ENCODE measurements at regions not wholly inside any gene's neighbourhood (a gene's known extent, or its start where the extent isn't known, plus 50 kb on each side); places are given as distances from the start of the nearest gene placed in this dataset.
"Not testable (repeated sequence)": the region's sequence is repeated elsewhere in the genome, so short reads cannot be mapped to it uniquely, and the experiment has no call there.

GRCh38 chr2:167833294-167833693 lies 414.1 kb downstream of the STK39 start:
- Mint-ChIP-seq H3K9me3 (no peaks in the 10 kb centered on the region), H3K36me3 (ENCODE audit: low read depth) (no peaks in the 10 kb centered on the region), H3K27me3 (peaks cover 7% of the 10 kb centered on the region), H3K27ac (no peak overlapping the region), H3K4me1 (no peaks in the 10 kb centered on the region), H3K4me3 (no peak overlapping the region)
- ChIA-PET POLR2A (no interaction called here), CTCF (no interaction called here)
- DNase-seq: no peak

DNA sequence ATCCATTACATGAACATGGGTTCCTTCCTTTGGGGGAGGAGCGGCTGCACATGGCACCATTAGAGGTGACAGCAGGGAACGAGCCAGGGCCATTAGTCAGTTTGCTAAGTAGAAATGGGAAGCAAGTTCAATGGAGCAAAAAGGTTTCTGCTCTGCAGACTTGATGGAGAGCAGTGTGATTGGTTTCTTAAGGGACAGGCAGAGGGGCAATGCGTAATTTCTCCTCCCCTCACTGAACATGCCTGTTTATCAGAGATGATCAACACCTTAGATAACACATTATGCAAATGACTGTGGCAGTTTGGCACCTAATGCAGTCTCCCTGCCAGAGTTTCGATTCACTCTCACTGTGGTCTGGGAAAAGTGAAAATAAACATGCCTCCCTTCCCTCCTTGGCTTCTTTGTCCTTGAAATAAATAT lies 414.5 kb downstream of the STK39 start:
- POLR2A ChIA-PET: no interaction called here
- Mint-ChIP-seq H3K27me3 (peaks cover 7% of the 10 kb centered on the region), H3K4me1 (no peaks in the 10 kb centered on the region), H3K4me3 (no peak overlapping the region), H3K9me3 (no peaks in the 10 kb centered on the region), H3K27ac (no peak overlapping the region), H3K36me3 (ENCODE audit: low read depth) (no peaks in the 10 kb centered on the region)
- CTCF ChIA-PET: no interaction called here
- no peak for DNase-seq

- H3K27me3 Mint-ChIP-seq: peaks cover 8% of the 10 kb centered on the region
- no peak overlapping the region for H3K27ac Mint-ChIP-seq
- POLR2A ChIA-PET: no interaction called here
- H3K4me3 Mint-ChIP-seq: no peak overlapping the region
- H3K4me1 Mint-ChIP-seq: no peaks in the 10 kb centered on the region
- CTCF ChIA-PET: no interaction called here
- no peaks in the 10 kb centered on the region for H3K36me3 Mint-ChIP-seq (ENCODE audit: low read depth)
- DNase-seq: no peak
- no peaks in the 10 kb centered on the region for H3K9me3 Mint-ChIP-seq
These were observed 419.9 kb downstream of the STK39 start for GRCh38 chr2:167827352-167828097.

DNA sequence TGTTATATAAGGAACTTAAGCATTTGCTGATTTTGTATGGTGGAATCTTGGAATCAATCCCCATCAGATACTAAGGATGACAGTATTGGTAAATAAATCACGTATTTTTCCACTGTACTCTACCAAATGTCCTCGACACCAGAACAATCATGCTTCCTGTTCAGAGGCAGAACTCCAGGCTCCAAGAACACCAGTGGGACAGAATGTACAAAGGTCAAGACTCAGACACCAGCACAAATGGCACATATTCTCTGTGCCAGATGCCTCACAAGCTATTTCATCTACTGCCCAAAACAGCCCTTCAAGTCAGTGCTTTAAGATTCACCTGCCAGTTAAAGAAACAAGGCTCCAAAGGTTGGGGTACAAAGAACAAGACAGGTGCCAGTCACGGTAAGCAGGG lies 420.5 kb downstream of the STK39 start:
- DNase-seq: no peak
- Mint-ChIP-seq H3K27ac (no peak overlapping the region), H3K27me3 (peaks cover 8% of the 10 kb centered on the region), H3K4me3 (no peak overlapping the region), H3K36me3 (ENCODE audit: low read depth) (no peaks in the 10 kb centered on the region), H3K9me3 (no peaks in the 10 kb centered on the region), H3K4me1 (no peaks in the 10 kb centered on the region)
- ChIA-PET CTCF (no interaction called here), POLR2A (no interaction called here)

DNA sequence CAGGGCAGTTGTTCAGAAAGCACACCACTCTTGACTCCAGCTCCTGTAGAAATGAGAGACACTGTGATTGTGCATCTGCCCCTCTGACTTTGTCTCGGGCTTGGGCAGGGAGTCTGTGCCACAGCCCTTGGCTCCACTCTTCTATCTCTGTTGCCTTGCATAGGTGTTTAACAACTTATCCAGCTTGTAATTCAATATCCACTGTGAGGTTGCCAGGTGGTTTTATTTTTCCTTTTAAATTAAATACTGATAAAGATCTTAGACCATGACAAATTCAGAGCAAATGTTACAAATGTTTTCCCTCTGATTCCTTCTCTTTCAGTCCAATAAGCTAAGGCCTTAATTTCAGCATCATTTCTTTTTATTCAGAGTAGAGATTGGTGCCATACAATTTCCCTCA lies 421.7 kb downstream of the STK39 start:
- H3K27ac Mint-ChIP-seq: no peak overlapping the region
- no peak for DNase-seq
- H3K9me3 Mint-ChIP-seq: no peaks in the 10 kb centered on the region
- no peaks in the 10 kb centered on the region for H3K36me3 Mint-ChIP-seq (ENCODE audit: low read depth)
- peaks cover 4% of the 10 kb centered on the region for H3K27me3 Mint-ChIP-seq
- POLR2A ChIA-PET: no interaction called here
- no peak overlapping the region for H3K4me3 Mint-ChIP-seq
- H3K4me1 Mint-ChIP-seq: no peaks in the 10 kb centered on the region
- CTCF ChIA-PET: no interaction called here

DNA sequence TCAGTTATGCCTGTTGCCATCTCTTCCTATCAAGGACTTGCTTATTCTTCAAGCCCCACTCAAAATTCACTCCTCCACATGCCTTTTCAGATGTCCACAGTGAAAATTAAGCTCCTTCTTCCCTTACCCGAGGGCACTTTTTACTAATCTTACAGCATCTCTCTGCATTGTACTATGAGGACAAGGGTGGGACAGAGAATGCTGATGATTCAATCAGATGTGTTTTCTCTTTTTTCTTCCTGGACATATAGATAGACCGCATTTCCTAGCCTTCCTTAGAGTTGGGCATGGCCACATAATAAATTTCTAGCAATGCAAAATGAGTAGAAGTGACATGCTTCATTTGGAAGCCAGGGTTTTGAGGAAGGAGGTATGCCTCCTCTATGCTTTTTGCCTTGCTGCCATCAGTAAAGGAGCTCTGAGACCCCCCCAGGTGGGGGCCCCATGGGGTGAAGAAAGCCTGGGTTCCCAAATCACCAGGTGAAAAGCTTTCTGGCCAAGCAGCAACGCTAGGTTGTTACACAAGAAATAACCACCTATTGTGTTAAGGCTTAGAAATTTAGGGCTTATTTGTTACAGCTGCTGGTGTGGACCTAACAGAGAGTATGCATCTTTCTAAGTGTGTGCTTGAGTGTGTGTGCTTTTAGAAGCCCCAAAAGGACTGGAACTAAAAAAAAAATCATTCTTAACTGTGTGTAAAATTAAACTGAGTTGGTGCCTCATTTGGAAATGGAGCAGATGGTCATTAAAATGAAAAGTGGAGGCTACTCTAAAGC lies 424.5 kb downstream of the STK39 start:
- H3K9me3 Mint-ChIP-seq: no peaks in the 10 kb centered on the region
- H3K36me3 Mint-ChIP-seq (ENCODE audit: low read depth): no peaks in the 10 kb centered on the region
- DNase-seq: no peak
- ChIA-PET POLR2A (no interaction called here), CTCF (no interaction called here)
- no peaks in the 10 kb centered on the region for H3K4me1 Mint-ChIP-seq
- H3K27ac Mint-ChIP-seq: no peak overlapping the region
- peaks cover 5% of the 10 kb centered on the region for H3K27me3 Mint-ChIP-seq
- no peak overlapping the region for H3K4me3 Mint-ChIP-seq

DNA sequence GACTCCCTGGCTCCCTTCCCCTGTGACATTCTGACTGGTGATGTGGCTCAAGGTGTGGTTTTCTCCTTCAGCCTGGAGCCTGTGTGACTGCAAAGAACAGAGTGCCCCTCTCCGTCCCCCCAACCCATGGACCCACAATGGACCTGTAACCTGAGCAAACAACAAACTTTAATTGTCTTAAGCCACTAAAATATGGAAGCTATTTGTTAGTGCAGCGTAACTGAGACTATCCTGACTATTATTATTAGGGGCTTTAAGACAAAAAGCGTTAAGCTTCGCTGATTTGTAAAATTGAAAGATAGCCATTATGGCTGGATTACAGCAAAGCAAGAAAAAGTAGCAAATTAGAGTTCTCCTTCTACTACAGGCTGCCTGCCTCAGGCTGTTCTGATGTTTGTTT lies 426.9 kb downstream of the STK39 start:
- CTCF ChIA-PET: no interaction called here
- peaks cover 6% of the 10 kb centered on the region for H3K27me3 Mint-ChIP-seq

GRCh38 chr2:167818521-167818920 lies 428.9 kb downstream of the STK39 start:
- Mint-ChIP-seq H3K9me3 (no peaks in the 10 kb centered on the region), H3K27ac (no peak overlapping the region), H3K4me1 (no peaks in the 10 kb centered on the region), H3K36me3 (ENCODE audit: low read depth) (no peaks in the 10 kb centered on the region), H3K27me3 (peaks cover 5% of the 10 kb centered on the region), H3K4me3 (no peak overlapping the region)
- no peak for DNase-seq
- ChIA-PET POLR2A (no interaction called here), CTCF (no interaction called here)

More for the DNA sequence above, 426.9 kb downstream of the STK39 start:
- H3K27ac Mint-ChIP-seq: no peak overlapping the region
- no peaks in the 10 kb centered on the region for H3K9me3 Mint-ChIP-seq
- H3K36me3 Mint-ChIP-seq (ENCODE audit: low read depth): no peaks in the 10 kb centered on the region
- no peak overlapping the region for H3K4me3 Mint-ChIP-seq
- POLR2A ChIA-PET: no interaction called here
- H3K4me1 Mint-ChIP-seq: no peaks in the 10 kb centered on the region
- no peak for DNase-seq

DNA sequence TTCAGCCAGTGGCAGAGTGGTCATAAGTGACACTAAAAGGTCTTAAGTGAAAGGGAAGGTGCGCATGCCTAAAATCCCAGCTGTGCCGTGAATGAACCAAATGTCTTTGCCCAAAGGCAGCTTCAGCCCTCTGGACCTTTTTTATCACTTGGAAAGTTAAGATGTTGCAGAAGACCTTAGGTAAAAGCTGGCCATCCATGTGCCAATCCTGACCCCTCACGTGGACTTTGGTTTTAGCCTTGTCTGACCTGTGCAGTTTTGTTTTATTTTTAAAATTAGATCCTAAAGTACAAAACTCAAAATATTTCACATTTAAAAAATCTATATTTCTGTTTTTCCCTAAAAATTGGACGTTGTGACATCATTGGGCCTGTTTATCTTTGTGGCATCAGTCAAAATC lies 429.5 kb downstream of the STK39 start:
- ChIA-PET POLR2A (no interaction called here), CTCF (no interaction called here)
- no peak overlapping the region for H3K27ac Mint-ChIP-seq
- H3K9me3 Mint-ChIP-seq: no peaks in the 10 kb centered on the region
- no peak overlapping the region for H3K4me3 Mint-ChIP-seq
- H3K27me3 Mint-ChIP-seq: peaks cover 5% of the 10 kb centered on the region
- no peaks in the 10 kb centered on the region for H3K36me3 Mint-ChIP-seq (ENCODE audit: low read depth)
- no peak for DNase-seq
- no peaks in the 10 kb centered on the region for H3K4me1 Mint-ChIP-seq

DNA sequence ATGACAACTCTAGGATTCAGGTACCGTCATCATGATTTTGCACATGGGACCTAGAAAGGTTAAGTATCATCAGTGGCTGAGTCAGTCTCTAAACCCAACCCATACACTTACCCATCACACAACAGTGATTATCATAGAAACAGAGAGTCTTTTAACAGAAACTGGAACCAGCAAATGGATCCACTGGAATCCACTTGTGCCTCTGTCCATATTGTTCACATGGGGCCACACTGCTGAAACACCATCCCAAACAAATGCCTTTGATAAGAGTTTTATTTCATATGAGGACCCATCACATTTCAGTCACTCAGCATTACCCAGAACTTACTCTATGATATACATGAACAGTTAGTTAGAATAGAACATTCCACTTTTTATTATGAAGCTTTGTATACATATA lies 430.0 kb downstream of the STK39 start:
- H3K4me1 Mint-ChIP-seq: no peaks in the 10 kb centered on the region
- peaks cover 5% of the 10 kb centered on the region for H3K27me3 Mint-ChIP-seq
- no peak for DNase-seq
- POLR2A ChIA-PET: no interaction called here
- H3K36me3 Mint-ChIP-seq (ENCODE audit: low read depth): no peaks in the 10 kb centered on the region
- CTCF ChIA-PET: no interaction called here
- H3K4me3 Mint-ChIP-seq: no peak overlapping the region
- H3K9me3 Mint-ChIP-seq: no peaks in the 10 kb centered on the region
- no peak overlapping the region for H3K27ac Mint-ChIP-seq

DNA sequence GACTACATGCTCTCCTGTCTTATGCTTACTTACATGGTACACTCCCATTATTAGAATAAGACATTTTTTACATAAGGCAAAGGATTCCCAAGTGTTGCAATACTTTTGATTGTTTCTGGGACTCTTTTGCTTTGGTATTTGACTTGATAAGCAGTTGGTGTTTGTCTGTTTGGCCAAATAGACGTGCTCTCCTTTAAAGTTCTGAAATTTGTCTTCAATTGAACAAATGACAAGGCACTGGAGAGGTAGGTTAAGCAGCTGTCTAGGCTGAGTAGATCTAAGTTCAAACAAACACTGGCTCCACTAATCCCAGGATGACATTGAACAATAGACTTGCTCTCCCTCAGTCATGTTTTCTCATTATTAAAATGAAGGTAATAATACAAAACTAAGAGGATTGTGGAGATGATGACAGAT lies 430.5 kb downstream of the STK39 start:
- Mint-ChIP-seq H3K27ac (no peak overlapping the region), H3K9me3 (no peaks in the 10 kb centered on the region), H3K27me3 (peaks cover 5% of the 10 kb centered on the region), H3K4me1 (no peaks in the 10 kb centered on the region), H3K36me3 (ENCODE audit: low read depth) (no peaks in the 10 kb centered on the region), H3K4me3 (no peak overlapping the region)
- POLR2A ChIA-PET: no interaction called here
- CTCF ChIA-PET: no interaction called here
- no peak for DNase-seq

DNA sequence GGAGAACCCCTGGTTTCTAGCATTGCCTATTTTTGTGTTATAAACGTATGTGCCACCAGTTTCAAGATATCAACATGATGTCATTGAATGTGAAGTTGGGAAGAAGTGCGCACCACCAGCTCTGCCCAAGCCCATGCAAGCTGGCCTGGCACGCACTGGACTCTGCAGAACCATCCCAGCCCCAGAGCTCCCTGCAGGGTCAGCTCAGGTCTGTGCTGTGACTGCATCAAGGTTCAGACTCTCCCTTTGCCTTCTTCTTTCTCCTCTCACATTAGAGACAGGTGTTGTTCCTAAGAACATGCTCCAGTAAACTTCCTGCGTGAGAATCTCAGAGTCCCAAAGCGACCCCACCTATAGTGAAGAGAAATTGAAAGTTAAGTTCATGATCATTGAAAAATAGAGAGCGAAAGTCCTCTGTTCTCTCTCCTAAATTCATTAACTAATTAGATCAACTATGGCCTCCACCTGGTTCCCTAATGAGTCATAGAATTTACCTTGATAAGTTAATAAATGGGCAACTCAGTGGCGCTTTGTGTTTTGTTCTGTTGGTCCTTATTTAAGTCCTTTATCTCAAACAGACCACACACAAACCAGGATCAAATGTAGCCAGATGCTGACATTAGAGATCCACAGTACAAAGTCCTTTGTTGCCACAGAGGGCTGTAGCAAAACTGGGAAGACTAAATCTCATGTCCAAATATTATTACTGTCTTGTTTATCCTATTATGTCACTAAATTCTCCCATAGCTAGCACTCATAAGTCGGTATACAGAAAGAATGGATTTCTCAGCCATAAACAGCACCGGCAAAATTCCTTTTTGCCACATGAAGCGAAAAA lies 432.3 kb downstream of the STK39 start:
- ChIA-PET CTCF (no interaction called here), POLR2A (no interaction called here)
- H3K4me1 Mint-ChIP-seq: no peaks in the 10 kb centered on the region
- DNase-seq: no peak
- H3K9me3 Mint-ChIP-seq: no peaks in the 10 kb centered on the region
- no peak overlapping the region for H3K4me3 Mint-ChIP-seq
- H3K36me3 Mint-ChIP-seq (ENCODE audit: low read depth): no peaks in the 10 kb centered on the region
- no peak overlapping the region for H3K27ac Mint-ChIP-seq
- peaks cover 5% of the 10 kb centered on the region for H3K27me3 Mint-ChIP-seq

GRCh38 chr2:167814482-167814880 lies 432.9 kb downstream of the STK39 start:
- H3K4me3 Mint-ChIP-seq; H3K36me3 Mint-ChIP-seq (ENCODE audit: low read depth); H3K9me3 Mint-ChIP-seq; H3K27ac Mint-ChIP-seq; DNase-seq; CTCF ChIA-PET; POLR2A ChIA-PET; H3K27me3 Mint-ChIP-seq; H3K4me1 Mint-ChIP-seq: not testable (repeated sequence)
